Natural killer cell treated with Interleukin-12 subunit alpha and Interleukin-12 subunit beta and Interleukin-15 and Interleukin-18, amount 100 ng/mL, for 72 hours (primary cell): ENCODE measurements at regions not wholly inside any gene's neighbourhood (a gene's known extent, or its start where the extent isn't known, plus 50 kb on each side); places are given as distances from the start of the nearest gene placed in this dataset.
"Not testable (repeated sequence)": the region's sequence is repeated elsewhere in the genome, so short reads cannot be mapped to it uniquely, and the experiment has no call there.

Source experiments
- ATAC-seq, 2 donors: fragments of 150-1000 bp; cut with Tn5 transposase in 1 of 2; sonication (Bioruptor Pico), chemical (Tn5 transposase) in 1 of 2; 2 replicates each; pipeline ENCODE4 v1.10.0; 2021
- DNase-seq: peaks from one replicate; pipeline ENCODE4 v3.0.0; 2022; ENCODE audit warnings: low spot score
- H3K27ac Mint-ChIP-seq, 2 donors: 1 replicate in 1 of 2; 2 replicates in 1 of 2; pipeline ENCODE4 v1.8.0; 2022; ENCODE audit warnings: mixed read lengths in 2 of 2, mild to moderate bottlenecking in 1 of 2, moderate library complexity in 1 of 2
- H3K27me3 Mint-ChIP-seq, 2 donors: 1 replicate in 1 of 2; 2 replicates in 1 of 2; pipeline ENCODE4 v1.8.0; 2022; ENCODE audit warnings: mixed read lengths in 2 of 2
- H3K36me3 Mint-ChIP-seq: one replicate; pipeline ENCODE4 v1.8.0; 2022; ENCODE audit warnings: mixed read lengths
- H3K4me1 Mint-ChIP-seq, 2 donors: 1 replicate in 1 of 2; 2 replicates in 1 of 2; pipeline ENCODE4 v1.8.0; 2022; ENCODE audit warnings: low read depth in 2 of 2, mixed read lengths in 2 of 2, mild to moderate bottlenecking in 1 of 2
- H3K4me3 Mint-ChIP-seq: one replicate; pipeline ENCODE4 v1.8.0; 2022; ENCODE audit warnings: mixed read lengths
- H3K9me3 Mint-ChIP-seq: 2 replicates; pipeline ENCODE4 v1.8.0; 2022; ENCODE audit warnings: mixed read lengths

DNA sequence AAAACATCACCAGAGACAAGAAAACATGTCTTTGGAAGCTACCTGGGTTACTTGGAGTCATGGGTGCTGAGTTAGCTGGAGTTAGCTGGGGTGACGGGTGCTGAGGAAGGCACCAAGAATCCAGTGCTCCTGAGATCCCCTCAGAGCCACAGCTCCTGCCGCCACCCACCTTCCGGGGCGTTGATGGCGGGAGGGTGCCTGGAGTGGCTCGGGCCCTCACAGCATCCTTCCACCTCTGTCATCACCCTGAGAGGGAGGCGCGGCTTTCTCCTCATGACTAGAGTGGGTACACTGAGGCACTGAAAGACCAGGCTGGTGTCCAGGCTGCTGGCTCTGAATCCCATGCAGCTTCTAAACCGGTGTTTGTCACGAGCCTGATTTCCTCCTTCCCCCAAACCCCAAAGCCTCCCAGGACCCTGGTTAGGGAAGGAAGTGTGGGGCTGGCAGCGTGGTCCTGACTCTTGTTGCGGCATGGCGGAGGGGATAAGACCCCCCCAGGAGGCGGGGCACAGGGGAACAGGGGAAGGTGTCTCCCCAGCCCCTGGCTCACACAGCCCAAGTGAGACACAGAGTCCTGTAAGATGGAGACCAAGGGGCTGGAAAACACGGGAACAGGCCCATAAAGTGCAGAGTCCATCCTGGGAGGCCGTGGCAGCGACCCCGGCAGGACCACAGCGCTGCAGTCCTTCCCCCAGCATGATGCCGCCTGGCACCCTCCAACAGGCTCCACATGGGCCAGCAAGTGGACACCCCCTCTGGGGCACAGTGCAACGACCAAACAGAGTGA is 107.2 kb upstream of the ZNF469 start:
- not testable (repeated sequence) for H3K4me1 Mint-ChIP-seq, H3K27ac Mint-ChIP-seq, DNase-seq, H3K36me3 Mint-ChIP-seq, H3K9me3 Mint-ChIP-seq, H3K4me3 Mint-ChIP-seq
- H3K27me3 Mint-ChIP-seq: peaks cover 2 to 15% of the 10 kb centered on the region in 2 donors
- peak in 1 of 2 donors; percentile 15 for ATAC-seq

DNA sequence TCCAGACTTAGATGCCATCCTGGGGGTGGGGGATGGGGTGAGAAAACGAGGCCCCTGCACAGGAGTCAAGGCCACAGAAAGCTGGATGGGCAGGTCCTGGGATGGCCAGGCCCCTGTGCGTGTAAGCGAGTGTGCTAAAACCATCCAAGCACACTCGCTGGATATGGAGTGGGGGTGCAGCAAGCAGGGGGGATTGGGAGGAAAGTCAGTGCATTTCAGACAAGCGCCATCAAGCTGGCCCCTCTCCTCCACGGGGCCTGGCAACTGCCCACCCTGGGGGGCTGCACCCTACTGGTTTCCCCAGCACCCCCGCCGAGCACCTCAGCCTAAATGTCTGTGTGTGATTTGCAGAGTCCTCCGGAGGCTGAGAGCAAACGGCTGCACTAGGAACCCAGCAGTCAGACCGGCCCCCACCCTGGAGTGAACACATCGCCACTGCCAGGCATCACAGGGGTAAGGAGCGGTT is 106.6 kb upstream of the ZNF469 start:
- not testable (repeated sequence) for ATAC-seq, H3K4me1 Mint-ChIP-seq, H3K36me3 Mint-ChIP-seq, H3K27ac Mint-ChIP-seq, H3K4me3 Mint-ChIP-seq, H3K9me3 Mint-ChIP-seq, DNase-seq
- H3K27me3 Mint-ChIP-seq: peaks cover 2 to 15% of the 10 kb centered on the region in 2 donors

DNA sequence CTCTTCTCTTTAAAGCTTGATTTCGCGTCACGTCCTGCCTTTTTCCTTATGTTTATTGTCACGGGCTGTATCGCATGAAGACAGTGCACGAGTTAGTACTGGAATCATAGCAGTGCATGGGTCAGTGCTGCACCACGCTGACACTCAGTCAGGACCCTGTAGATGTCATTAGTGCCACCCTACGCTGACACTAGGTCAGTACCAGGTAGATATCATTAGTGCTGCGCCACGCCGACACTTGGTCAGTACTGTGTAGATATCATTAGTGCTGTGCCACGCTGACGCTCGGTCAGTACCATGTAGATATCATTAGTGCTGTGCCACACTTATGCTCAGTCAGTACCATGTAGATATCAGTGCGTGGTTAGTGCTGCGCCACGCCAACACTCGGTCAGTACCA is 106.2 kb upstream of the ZNF469 start:
- H3K27ac Mint-ChIP-seq: no peak overlapping the region
- no peaks in the 10 kb centered on the region for H3K9me3 Mint-ChIP-seq
- ATAC-seq (no peak), DNase-seq (no peak)
- no peaks in the 10 kb centered on the region for H3K36me3 Mint-ChIP-seq
- H3K4me1 Mint-ChIP-seq: no peaks in the 10 kb centered on the region
- H3K27me3 Mint-ChIP-seq: peaks cover 2 to 13% of the 10 kb centered on the region in 2 donors
- no peak overlapping the region for H3K4me3 Mint-ChIP-seq

DNA sequence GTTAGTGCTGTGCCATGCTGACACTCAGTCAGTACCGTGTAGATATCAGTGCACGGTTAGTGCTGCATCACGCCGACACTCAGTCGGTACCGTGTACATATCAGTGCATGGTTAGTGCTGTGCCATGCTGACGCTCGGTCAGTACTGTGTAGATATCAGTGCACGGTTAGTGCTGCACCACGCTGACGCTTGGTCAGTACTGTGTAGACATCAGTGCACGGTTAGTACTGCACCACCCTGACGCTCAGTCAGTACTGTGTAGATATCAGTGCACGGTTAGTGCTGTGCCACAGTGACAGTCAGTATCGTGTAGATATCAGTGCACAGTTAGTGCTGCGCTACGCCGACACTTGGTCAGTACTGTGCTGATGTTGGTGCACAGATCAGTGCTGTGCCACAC is 102.8 kb upstream of the ZNF469 start:
- Mint-ChIP-seq H3K4me3 (no peak overlapping the region), H3K27ac (no peak overlapping the region), H3K36me3 (no peaks in the 10 kb centered on the region), H3K27me3 (no peaks in the 10 kb centered on the region), H3K4me1 (no peaks in the 10 kb centered on the region), H3K9me3 (no peaks in the 10 kb centered on the region)
- peak in 1 of 2 donors; percentile 6 for ATAC-seq
- no peak for DNase-seq

DNA sequence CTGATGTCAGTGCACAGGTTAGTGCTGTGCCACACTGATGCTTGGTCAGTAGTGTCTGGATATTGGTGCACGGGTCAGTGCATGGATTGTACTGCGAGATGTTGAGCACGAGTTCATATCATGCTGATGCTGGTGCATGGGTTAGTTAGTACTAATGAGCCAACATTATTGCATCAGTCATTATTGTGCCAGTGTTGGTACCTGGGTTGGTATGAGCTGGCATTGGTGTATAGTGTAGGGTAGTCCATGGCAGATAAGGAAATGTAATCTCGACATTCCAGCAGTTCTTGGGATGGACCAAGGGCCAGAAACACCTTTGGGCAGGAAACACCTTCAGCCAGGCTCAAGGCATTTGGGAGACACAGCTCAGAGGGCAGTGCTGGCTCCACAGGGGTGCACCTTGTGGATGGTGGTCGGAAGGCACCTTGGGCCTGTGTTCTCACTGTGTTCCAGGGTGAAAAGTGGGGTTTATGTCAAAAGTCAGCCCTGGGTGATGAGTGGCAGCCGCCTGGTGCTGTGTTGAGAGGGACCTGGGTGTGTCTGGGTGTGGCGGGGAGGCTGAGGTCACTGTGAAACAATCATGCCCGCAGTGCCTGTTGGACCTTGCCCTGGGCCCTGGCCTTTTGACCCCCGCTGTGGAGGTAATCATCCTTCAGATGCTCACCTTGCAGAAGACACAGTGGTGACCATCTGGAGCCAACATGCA is 100.7 kb upstream of the ZNF469 start:
- peak in 1 of 2 donors; percentile 36 for ATAC-seq
- H3K27ac Mint-ChIP-seq: no peak overlapping the region
- peak; percentile 42 for DNase-seq
- H3K36me3 Mint-ChIP-seq: peaks cover 3% of the 10 kb centered on the region
- H3K27me3 Mint-ChIP-seq: no peaks in the 10 kb centered on the region
- H3K4me3 Mint-ChIP-seq: no peak overlapping the region
- no peaks in the 10 kb centered on the region for H3K4me1 Mint-ChIP-seq
- peaks cover 2% of the 10 kb centered on the region for H3K9me3 Mint-ChIP-seq

DNA sequence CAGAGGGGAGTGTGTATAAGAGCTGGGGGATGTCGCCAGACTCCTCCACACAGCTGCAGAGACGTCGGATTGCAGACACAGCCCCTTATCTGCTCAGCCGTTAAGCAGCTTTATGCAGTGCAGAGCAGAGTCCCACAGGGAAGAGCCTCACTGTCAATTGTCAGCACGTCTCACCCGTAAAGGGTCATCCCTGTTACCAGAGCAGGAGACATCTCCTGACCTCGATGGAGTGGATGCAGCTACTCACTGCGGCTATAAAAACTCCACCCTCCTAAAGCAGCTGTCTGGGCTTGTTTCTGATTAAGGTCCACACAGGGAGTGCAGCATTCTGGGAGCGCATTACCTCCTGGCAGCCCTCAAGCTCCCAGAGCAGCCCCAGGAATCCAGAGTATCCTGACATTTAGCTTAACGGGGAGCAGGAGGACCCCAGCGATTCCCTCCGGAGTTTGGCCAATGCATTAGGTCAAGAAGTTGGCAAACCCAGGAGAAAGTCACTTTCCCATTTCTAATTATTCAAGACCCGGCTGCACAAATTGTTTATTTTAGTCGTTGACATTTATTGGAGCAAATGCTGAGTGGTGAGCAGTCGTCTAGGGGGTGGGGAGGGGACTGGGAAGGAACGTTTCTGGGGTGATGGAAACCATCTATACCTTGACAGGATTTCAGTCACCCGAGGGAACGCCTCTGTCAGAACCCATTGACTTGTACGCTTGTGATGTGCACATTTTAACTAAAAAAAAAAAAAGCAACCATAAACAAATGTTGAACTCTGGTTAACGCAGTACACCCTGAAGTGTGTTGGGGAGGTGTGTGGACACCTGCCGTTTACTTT is 100.0 kb upstream of the ZNF469 start:
- peaks cover 4% of the 10 kb centered on the region for H3K9me3 Mint-ChIP-seq
- DNase-seq: peak; percentile 54
- H3K36me3 Mint-ChIP-seq: peaks cover 7% of the 10 kb centered on the region
- no peaks in the 10 kb centered on the region for H3K27me3 Mint-ChIP-seq
- ATAC-seq: no peak
- H3K27ac Mint-ChIP-seq: no peak overlapping the region
- H3K4me3 Mint-ChIP-seq: no peak overlapping the region
- no peaks in the 10 kb centered on the region for H3K4me1 Mint-ChIP-seq

DNA sequence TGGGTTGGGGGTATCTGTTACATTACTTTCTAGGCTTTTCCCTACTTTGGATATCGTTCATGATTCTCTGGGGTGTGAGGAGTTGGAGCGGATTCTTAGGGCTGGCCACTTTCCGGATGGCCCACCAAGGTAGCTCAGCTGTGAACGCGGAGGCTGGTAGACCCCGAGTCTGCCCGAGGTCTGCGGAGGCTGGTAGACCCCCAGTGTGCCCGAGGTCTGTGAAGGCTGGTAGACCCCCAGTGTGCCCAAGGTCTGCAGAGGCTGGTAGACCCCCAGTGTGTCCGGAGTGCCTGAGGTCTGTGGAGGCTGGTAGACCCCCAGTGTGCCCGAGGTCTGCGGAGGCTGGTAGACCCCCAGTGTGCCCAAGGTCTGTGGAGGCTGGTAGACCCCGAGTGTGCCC is 99.2 kb upstream of the ZNF469 start:
- ATAC-seq (no peak), DNase-seq (peak; percentile 22)
- H3K36me3 Mint-ChIP-seq: peaks cover 7% of the 10 kb centered on the region
- no peaks in the 10 kb centered on the region for H3K27me3 Mint-ChIP-seq
- H3K9me3 Mint-ChIP-seq: peaks cover 4% of the 10 kb centered on the region
- no peak overlapping the region for H3K4me3 Mint-ChIP-seq
- no peak overlapping the region for H3K27ac Mint-ChIP-seq
- H3K4me1 Mint-ChIP-seq: no peaks in the 10 kb centered on the region

DNA sequence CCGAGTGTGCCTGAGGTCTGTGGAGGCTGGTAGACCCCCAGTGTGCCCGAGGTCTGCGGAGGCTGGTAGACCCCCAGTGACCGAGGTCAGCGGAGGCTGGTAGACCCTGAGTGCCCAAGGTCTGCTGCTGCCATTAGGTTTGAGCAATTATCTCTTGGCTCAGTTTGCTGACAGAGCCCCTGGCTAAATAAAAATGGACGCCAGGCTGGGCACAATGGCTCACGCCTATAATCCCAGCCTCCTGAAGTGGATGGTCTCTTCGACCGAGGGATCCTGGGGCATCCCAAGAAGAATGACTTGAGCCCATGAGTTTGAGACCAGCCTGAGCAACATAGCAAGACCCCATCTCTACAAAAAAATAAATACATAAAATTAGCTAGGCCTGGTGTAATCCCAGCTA is 98.7 kb upstream of the ZNF469 start:
- Mint-ChIP-seq H3K4me3 (no peak overlapping the region), H3K36me3 (peaks cover 7% of the 10 kb centered on the region), H3K9me3 (peaks cover 4% of the 10 kb centered on the region), H3K27ac (no peak overlapping the region), H3K27me3 (no peaks in the 10 kb centered on the region), H3K4me1 (no peaks in the 10 kb centered on the region)
- DNase-seq: peak; percentile 56
- no peak for ATAC-seq

DNA sequence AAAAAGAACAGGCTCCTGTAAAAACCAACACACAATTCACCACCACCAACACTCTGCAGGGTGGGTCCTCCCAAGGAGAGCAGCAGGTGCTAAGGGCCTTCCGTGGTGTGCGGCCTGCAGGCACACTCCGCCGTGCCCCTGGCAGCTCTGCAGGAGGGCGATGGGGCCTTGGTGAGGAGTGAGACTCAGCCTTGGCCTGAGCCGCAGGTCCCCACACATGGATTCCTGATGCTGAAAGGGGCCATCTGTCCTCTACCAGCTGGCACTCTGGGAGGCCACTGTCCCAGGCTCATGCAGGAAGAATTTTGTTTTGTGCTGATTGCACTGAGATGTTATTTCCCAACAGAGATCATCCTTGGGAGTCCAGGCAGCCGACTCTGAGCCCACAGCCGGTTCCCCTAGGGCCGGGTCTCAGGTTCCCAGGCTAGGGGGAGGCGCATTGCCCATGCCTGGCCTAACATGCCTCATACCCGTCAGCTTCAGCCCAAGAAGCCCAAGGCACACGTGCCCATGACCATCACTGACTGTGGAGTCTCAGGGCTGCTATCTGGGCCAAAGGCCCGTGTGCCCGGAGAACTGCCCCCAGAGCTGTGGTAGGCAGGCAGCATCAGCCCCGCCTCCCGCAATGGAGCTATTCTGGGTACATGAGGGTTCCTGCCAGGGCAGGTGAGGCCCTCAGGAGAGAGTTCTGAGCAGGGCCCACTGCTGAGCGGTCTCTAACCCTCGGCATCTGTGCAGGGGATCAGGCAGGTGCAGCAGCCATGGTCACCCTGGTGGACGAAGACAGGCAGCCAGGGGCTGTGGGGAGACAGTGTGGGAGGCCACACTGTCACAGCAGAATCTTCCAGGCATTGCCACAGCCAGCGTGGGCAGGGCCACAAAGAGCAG is 97.9 kb upstream of the ZNF469 start:
- DNase-seq (peak; percentile 13), ATAC-seq (peak; percentile 14 to 33)
- peaks cover 7% of the 10 kb centered on the region for H3K36me3 Mint-ChIP-seq
- H3K4me3 Mint-ChIP-seq: no peak overlapping the region
- H3K9me3 Mint-ChIP-seq: peaks cover 4% of the 10 kb centered on the region
- H3K27ac Mint-ChIP-seq: no peak overlapping the region
- H3K4me1 Mint-ChIP-seq: no peaks in the 10 kb centered on the region
- no peaks in the 10 kb centered on the region for H3K27me3 Mint-ChIP-seq

DNA sequence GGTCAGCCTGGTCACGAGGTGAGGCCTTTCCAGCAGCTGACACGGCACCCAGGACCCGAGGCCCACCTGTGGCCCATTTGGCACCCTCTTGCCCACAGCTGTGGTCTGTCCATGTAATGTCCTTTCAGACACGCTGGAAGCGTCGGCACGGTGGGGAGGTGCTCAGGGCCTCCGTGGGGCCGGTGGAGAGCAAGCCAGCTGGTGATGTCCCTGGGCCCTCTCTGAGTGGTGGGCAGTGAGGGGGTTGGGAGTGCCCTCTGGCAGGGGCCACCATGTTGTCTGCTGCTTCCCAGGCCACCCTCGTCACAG is 97.3 kb upstream of the ZNF469 start:
- no peaks in the 10 kb centered on the region for H3K27me3 Mint-ChIP-seq
- ATAC-seq: no peak
- peaks cover 7% of the 10 kb centered on the region for H3K36me3 Mint-ChIP-seq
- no peaks in the 10 kb centered on the region for H3K4me1 Mint-ChIP-seq
- peaks cover 4% of the 10 kb centered on the region for H3K9me3 Mint-ChIP-seq
- H3K4me3 Mint-ChIP-seq: no peak overlapping the region
- DNase-seq: peak; percentile 46
- H3K27ac Mint-ChIP-seq: no peak overlapping the region

DNA sequence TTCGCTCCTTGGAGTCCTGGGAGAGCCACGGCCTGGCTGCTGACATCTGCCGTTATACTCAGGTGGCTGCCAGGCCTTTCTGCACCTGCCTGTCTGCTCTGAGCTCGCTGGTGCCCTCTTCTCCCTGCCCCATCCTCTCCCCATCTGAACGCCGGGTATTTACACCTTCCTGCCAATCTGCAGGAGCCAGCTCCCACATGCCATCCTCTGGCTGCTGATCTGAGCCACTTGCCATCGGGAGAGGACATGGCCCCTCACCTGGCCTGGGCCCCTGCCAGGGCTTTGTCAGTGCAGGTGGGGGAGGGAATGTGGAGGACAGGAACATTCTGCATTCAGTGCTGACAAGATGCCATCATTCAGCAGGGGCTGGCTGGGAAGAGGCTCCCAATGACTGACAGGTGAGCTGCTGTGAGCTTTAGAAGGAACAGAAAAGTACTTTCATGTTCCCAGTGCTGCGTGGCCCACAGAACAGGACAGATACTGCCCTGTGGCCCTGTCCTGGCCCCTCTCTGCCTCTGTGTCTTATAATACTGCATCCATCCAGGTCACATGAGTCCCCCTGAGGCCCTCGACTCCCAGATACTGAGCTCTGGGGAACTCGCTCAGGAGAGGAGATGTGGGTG is 96.3 kb upstream of the ZNF469 start:
- H3K9me3 Mint-ChIP-seq: peaks cover 4% of the 10 kb centered on the region
- DNase-seq (peak; percentile 44), ATAC-seq (no peak)
- no peaks in the 10 kb centered on the region for H3K4me1 Mint-ChIP-seq
- no peaks in the 10 kb centered on the region for H3K27me3 Mint-ChIP-seq
- no peak overlapping the region for H3K27ac Mint-ChIP-seq
- H3K4me3 Mint-ChIP-seq: no peak overlapping the region
- peaks cover 7% of the 10 kb centered on the region for H3K36me3 Mint-ChIP-seq

DNA sequence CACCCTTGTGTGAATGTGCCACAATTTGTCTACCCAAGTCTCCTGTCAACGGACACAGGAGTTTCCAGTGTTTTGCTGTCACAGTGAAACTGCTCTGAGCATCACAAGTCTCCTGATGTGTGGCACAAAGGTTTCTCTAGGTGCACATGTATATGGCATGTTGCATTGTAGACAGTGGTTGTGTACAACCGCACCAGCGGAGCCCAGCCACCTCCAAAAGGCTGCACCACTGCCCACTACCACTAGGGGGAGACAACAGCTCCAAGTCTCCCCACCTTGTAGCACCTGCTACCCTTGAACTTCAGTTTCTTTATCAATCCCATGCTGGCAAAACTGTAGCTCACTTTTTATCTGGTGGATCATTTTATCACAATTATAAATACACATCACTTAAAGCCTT is 95.5 kb upstream of the ZNF469 start:
- no peaks in the 10 kb centered on the region for H3K27me3 Mint-ChIP-seq
- ATAC-seq: no peak
- H3K9me3 Mint-ChIP-seq: peaks cover 4% of the 10 kb centered on the region
- H3K4me3 Mint-ChIP-seq: no peak overlapping the region
- H3K27ac Mint-ChIP-seq: no peak overlapping the region
- DNase-seq: peak; percentile 64
- no peaks in the 10 kb centered on the region for H3K4me1 Mint-ChIP-seq
- H3K36me3 Mint-ChIP-seq: peaks cover 7% of the 10 kb centered on the region

DNA sequence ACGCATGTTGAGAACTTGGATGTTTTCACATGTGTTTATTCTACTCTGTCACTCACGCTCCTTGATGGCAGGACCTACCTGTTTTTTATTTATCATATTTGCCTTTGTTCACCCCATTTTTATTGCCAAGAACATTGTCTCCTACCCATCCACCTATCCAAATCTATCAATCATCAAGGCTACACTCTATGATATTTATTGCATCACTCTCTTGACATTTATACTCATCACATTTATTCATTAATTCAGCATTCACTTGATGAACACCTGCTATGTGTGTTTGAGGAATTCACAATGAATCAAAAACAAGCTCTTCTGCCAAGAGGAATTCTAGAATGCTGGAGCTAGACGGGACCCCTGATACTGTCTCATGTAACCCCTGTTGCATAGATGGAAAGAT is 94.5 kb upstream of the ZNF469 start:
- Mint-ChIP-seq H3K4me1 (no peaks in the 10 kb centered on the region), H3K27ac (no peak overlapping the region), H3K36me3 (peaks cover 7% of the 10 kb centered on the region), H3K9me3 (peaks cover 4% of the 10 kb centered on the region), H3K4me3 (no peak overlapping the region), H3K27me3 (peaks cover 4 to 7% of the 10 kb centered on the region in 2 donors)
- DNase-seq (no peak), ATAC-seq (no peak)
